ENCODE measurements at regions not wholly inside any gene's neighbourhood (a gene's known extent, or its start where the extent isn't known, plus 50 kb on each side); places are given as distances from the start of the nearest gene placed in this dataset.

DNA sequence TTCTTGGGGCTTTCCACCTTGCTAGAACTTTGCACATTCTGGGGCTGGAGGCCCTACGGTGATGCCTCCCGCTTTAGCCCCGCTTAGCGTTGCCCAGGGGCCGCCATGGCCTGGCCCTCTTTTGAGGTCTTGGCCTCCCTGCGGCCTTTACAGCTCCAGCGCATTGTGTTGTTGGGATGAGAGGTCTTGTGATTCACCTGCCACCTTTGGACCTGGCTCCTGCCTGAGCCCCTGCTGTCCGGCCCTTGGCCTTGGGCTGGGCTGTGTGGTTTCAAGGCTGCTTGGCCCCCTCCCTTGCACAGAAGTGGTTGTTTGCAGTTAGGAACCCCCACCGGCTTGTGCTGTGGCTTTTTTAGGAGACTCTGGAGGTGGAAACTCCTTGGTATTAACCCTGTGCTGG lies 61.0 kb upstream of the CDH4 start:
- DNase-seq: no peak

DNA sequence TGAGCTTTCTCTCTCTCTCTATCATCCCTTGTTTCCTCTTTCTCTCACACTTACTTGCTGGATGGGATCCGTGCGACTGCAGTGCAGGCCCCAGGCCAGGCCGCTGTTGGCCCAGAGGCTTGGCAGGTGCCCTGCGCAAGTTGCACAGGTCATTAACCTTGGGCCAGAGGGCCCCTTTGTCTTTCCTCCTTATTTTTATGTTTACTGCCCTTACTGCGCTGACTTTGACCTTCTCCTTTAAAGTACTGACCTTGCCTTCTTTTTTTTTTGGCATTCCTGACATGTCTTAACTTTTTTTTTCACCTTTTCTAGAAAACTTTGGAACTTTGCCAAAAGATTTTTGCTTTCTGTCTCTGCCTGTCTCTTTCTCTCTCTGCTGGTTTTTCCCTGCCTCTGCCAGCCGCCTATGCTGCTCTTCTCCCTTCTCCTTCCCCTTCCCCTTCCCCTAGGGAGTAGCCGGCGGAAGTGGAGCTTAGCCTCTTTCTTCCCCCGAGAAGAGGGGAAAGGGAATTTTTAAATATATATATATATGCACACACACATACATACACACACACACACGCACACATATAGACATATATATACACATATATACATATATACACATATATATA lies 59.6 kb upstream of the CDH4 start:
- no peak for DNase-seq

GRCh38 chr20:61193164-61193563 lies 58.9 kb upstream of the CDH4 start:
- no peak for DNase-seq

Data from CD4-positive, alpha-beta T cell treated with Interleukin-17A for 4 hours (primary cell).